B cell (primary cell): ENCODE measurements at regions not wholly inside any gene's neighbourhood (a gene's known extent, or its start where the extent isn't known, plus 50 kb on each side); places are given as distances from the start of the nearest gene placed in this dataset.

Source experiments
- CTCF ChIP-seq: fragments of 200-600 bp; IDR thresholded peaks from one replicate; pipeline ENCODE4 v1.8.0; 2022; ENCODE audit warnings: antibody characterized with exemption, mild to moderate bottlenecking
- EZH2 ChIP-seq: IDR thresholded peaks from 2 replicates; pipeline ENCODE4 v1.6.1; 2012; ENCODE audit warnings: borderline replicate concordance, low read depth, mild to moderate bottlenecking, moderate library complexity, low read length; ENCODE audit not compliant: insufficient read depth, poor library complexity, severe bottlenecking

GRCh38 chr6:169912266-169913095, 161.1 kb downstream of the ERMARD start:
- TF ChIP-seq CTCF (no peak), EZH2 (no peak)
